GM18861 (cell line): ENCODE measurements at regions not wholly inside any gene's neighbourhood (a gene's known extent, or its start where the extent isn't known, plus 50 kb on each side); places are given as distances from the start of the nearest gene placed in this dataset.

ENCODE experiments used
- ATAC-seq: cut with Tn5 transposase; IDR thresholded peaks from one replicate; pipeline ENCODE4 v1.9.1; 2021; ENCODE audit not compliant: unreplicated experiment

- no peak for ATAC-seq
Observed at GRCh38 chr6:134470457-134470975, 152.6 kb upstream of the SGK1 start.

- ATAC-seq = no peak
Observed at GRCh38 chr6:134469702-134470456, 152.0 kb upstream of the SGK1 start.

- no peak for ATAC-seq
Observed at GRCh38 chr6:134468633-134469032, 150.7 kb upstream of the SGK1 start.

GRCh38 chr6:134467620-134468019, 149.7 kb upstream of the SGK1 start:
- no peak for ATAC-seq

- ATAC-seq = no peak
Observed at GRCh38 chr6:134466771-134467525, 149.0 kb upstream of the SGK1 start.

GRCh38 chr6:134464690-134465411, 146.9 kb upstream of the SGK1 start:
- peak; percentile 46 for ATAC-seq

GRCh38 chr6:134458857-134459657, 141.1 kb upstream of the SGK1 start:
- no peak for ATAC-seq

- no peak for ATAC-seq
Observed at GRCh38 chr6:134457941-134458340, 140.0 kb upstream of the SGK1 start.

- no peak for ATAC-seq
Observed at GRCh38 chr6:134456226-134456625, 138.3 kb upstream of the SGK1 start.

GRCh38 chr6:134455319-134455718, 137.4 kb upstream of the SGK1 start:
- no peak for ATAC-seq

- ATAC-seq = no peak
Observed at GRCh38 chr6:134454794-134455193, 136.9 kb upstream of the SGK1 start.

GRCh38 chr6:134453792-134454510, 136.0 kb upstream of the SGK1 start:
- ATAC-seq = no peak

- no peak for ATAC-seq
Observed at GRCh38 chr6:134452906-134453305, 135.0 kb upstream of the SGK1 start.

- ATAC-seq = no peak
Observed at GRCh38 chr6:134451529-134451928, 133.6 kb upstream of the SGK1 start.

GRCh38 chr6:134449781-134450180, 131.9 kb upstream of the SGK1 start:
- ATAC-seq = no peak

GRCh38 chr6:134449004-134449403, 131.1 kb upstream of the SGK1 start:
- no peak for ATAC-seq

GRCh38 chr6:134447883-134448387, 130.0 kb upstream of the SGK1 start:
- ATAC-seq = no peak

GRCh38 chr6:134447423-134447822, 129.5 kb upstream of the SGK1 start:
- ATAC-seq = no peak

- ATAC-seq = no peak
Observed at GRCh38 chr6:134446896-134447295, 129.0 kb upstream of the SGK1 start.
